Dendritic cell treated with granulocyte-macrophage colony-stimulating factor and Interleukin-4, amounts not matched to agents 40 ng/mL and 50 ng/mL, for 4 days (primary cell): ENCODE measurements at regions not wholly inside any gene's neighbourhood (a gene's known extent, or its start where the extent isn't known, plus 50 kb on each side); places are given as distances from the start of the nearest gene placed in this dataset.

ENCODE experiments used
- H3K27ac Mint-ChIP-seq: one replicate; pipeline ENCODE4 v1.8.0; 2022; ENCODE audit warnings: mild to moderate bottlenecking, mixed read lengths
- H3K27me3 Mint-ChIP-seq: one replicate; pipeline ENCODE4 v1.8.0; 2022; ENCODE audit warnings: mild to moderate bottlenecking, mixed read lengths
- H3K36me3 Mint-ChIP-seq: one replicate; pipeline ENCODE4 v1.8.0; 2022; ENCODE audit warnings: low read depth, mixed read lengths
- H3K4me1 Mint-ChIP-seq: one replicate; pipeline ENCODE4 v1.8.0; 2022; ENCODE audit warnings: low read depth, mixed read lengths
- H3K4me3 Mint-ChIP-seq: one replicate; pipeline ENCODE4 v1.8.0; 2022; ENCODE audit warnings: mild to moderate bottlenecking, moderate library complexity, mixed read lengths
- H3K9me3 Mint-ChIP-seq: one replicate; pipeline ENCODE4 v1.8.0; 2022; ENCODE audit warnings: mixed read lengths
- intact Hi-C: fragments of 100-400 bp; cut with micrococcal nuclease; formaldehyde crosslinking; loops from one replicate; pipeline ENCODE4 v1.15.0; 2022

- Mint-ChIP-seq H3K27me3 (no peaks in the 10 kb centered on the region), H3K36me3 (no peaks in the 10 kb centered on the region), H3K4me3 (no peak overlapping the region), H3K9me3 (no peaks in the 10 kb centered on the region), H3K4me1 (peaks cover 30% of the 10 kb centered on the region), H3K27ac (no peak overlapping the region)
- intact Hi-C loops = no loop called here
These were observed 62.5 kb upstream of the HIF1A start for GRCh38 chr14:61632807-61633206.

GRCh38 chr14:61636291-61636690 is 59.0 kb upstream of the HIF1A start:
- Mint-ChIP-seq H3K4me1 (peaks cover 29% of the 10 kb centered on the region), H3K36me3 (no peaks in the 10 kb centered on the region), H3K4me3 (no peak overlapping the region), H3K9me3 (no peaks in the 10 kb centered on the region), H3K27ac (peak overlapping the region; percentile 82), H3K27me3 (no peaks in the 10 kb centered on the region)
- intact Hi-C loops = loop anchor here (2.0 kb wide), 1 partner anchor 59 kb away; the partner anchor contains the start of gene HIF1A

DNA sequence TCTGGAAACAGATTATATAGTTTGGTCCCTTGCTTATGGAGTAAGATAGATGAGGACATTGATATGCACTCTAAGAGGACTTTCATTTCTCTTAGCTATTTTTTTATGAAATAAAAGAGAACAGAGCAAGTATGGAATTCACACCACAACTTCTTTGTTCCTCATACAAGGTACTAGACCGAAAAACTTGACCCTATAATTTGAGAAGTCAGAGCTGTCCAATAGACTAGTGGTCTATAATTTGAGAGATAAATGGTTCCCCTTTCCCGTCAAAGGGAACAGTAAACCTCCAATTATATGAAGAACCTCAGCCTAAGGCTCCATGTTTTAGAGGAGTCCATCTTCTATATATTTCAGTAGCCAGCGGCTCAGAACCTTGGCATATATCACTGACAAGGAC is 58.5 kb upstream of the HIF1A start:
- intact Hi-C loops = loop anchor here (2.0 kb wide), 1 partner anchor 58 kb away; the partner anchor contains the start of gene HIF1A

DNA sequence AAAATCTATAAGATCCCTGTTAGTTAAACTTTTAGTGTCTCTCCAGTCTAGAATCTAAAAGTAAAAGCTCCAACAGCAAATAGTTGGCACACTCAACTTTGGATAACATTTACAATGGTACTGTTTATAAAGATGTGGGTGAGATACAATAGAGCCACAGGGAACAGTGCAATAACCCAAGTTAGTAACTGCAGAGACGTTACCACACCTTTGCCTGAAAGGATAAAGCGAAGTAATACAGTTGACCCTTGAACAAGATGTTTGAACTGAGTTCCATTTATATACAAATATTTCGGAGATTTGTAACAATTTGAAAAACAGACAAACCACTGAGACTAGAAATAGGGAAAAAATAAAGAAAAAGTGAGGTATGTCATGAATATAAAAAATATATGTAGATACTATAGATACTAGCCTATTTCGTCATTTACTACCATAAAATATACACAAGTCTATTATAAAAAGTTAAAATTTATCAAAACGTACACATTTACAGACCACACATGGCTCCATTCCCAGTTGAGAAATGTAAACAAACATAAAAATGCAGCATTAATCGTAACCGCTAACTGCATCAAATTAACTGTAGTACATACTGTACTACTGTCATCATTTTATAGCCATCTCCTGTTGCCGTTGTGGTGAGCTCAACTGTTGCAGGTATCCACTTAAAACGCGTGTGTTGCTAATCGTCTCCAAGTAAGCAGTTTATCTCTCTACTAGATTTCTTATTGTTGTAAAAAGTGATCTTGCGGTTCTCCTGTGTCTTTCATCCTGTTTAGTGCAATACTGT is 56.5 kb upstream of the HIF1A start:
- H3K9me3 Mint-ChIP-seq = no peaks in the 10 kb centered on the region
- no peaks in the 10 kb centered on the region for H3K36me3 Mint-ChIP-seq
- intact Hi-C loops = no loop called here

More for the DNA sequence above, 58.5 kb upstream of the HIF1A start:
- no peaks in the 10 kb centered on the region for H3K27me3 Mint-ChIP-seq
- H3K36me3 Mint-ChIP-seq = no peaks in the 10 kb centered on the region
- peak overlapping the region; percentile 82 for H3K27ac Mint-ChIP-seq
- no peaks in the 10 kb centered on the region for H3K9me3 Mint-ChIP-seq
- no peak overlapping the region for H3K4me3 Mint-ChIP-seq
- peaks cover 29% of the 10 kb centered on the region for H3K4me1 Mint-ChIP-seq

GRCh38 chr14:61640158-61641136 is 54.9 kb upstream of the HIF1A start:
- no peaks in the 10 kb centered on the region for H3K9me3 Mint-ChIP-seq
- intact Hi-C loops = no loop called here
- H3K4me1 Mint-ChIP-seq = peaks cover 40% of the 10 kb centered on the region
- no peaks in the 10 kb centered on the region for H3K36me3 Mint-ChIP-seq
- H3K4me3 Mint-ChIP-seq = no peak overlapping the region
- H3K27me3 Mint-ChIP-seq = no peaks in the 10 kb centered on the region
- no peak overlapping the region for H3K27ac Mint-ChIP-seq

More for the DNA sequence above, 56.5 kb upstream of the HIF1A start:
- Mint-ChIP-seq H3K27ac (no peak overlapping the region), H3K4me3 (no peak overlapping the region), H3K27me3 (no peaks in the 10 kb centered on the region), H3K4me1 (peaks cover 35% of the 10 kb centered on the region)

DNA sequence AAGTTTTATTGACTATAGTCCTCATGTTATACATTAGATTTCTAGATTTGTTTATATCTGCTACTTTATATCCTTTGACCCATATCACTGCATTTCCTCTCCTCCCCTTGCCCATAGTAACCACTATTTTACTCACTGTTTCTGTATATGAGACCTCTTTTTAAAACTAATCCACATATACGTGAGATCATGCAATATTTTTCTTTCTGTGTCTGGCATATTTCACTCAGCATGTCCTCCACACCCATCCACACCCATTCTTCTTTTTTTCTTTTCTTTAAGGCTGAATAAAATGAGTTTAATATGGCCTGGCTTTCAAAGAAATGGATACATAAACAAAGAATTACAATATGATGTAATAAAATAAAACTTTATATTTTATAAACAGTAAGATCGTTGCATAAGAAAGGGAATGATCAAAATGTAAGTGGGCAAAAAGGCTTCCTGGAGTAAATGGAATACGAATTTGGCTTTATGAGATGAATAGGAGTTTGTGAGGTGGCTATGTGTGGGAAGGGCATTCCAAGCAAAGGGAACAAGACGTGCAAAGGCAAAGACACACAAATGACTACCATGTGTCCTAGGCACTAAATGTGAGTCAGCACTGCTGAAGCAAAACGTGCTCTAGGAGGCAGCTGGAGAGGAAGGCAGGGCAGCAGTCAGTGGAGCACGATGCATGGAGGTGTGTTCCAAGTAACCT is 53.2 kb upstream of the HIF1A start:
- H3K36me3 Mint-ChIP-seq = no peaks in the 10 kb centered on the region
- H3K27ac Mint-ChIP-seq = no peak overlapping the region
- peaks cover 27% of the 10 kb centered on the region for H3K4me1 Mint-ChIP-seq
- no peaks in the 10 kb centered on the region for H3K9me3 Mint-ChIP-seq
- H3K4me3 Mint-ChIP-seq = no peak overlapping the region
- no peaks in the 10 kb centered on the region for H3K27me3 Mint-ChIP-seq
- intact Hi-C loops = no loop called here

DNA sequence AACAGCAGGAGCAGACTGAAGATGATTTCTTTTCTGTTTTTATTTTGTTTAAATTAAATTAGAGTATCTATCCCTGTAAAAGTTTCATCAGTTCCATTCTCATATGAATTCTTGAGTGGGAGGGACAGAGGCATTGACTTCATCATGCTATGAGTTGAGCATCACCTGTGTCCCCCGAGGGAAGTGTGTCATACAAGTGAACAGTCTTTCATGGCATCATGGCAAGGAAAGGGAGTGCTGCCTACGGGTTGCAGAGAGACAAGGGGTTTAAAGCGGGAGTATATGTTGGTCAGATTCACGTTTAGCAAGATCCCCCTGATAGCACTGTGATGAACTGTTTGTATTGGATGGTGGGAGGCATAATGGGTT is 52.7 kb upstream of the HIF1A start:
- Mint-ChIP-seq H3K4me3 (no peak overlapping the region), H3K4me1 (peaks cover 22% of the 10 kb centered on the region), H3K9me3 (no peaks in the 10 kb centered on the region), H3K27ac (no peak overlapping the region), H3K27me3 (no peaks in the 10 kb centered on the region), H3K36me3 (no peaks in the 10 kb centered on the region)
- intact Hi-C loops = no loop called here

DNA sequence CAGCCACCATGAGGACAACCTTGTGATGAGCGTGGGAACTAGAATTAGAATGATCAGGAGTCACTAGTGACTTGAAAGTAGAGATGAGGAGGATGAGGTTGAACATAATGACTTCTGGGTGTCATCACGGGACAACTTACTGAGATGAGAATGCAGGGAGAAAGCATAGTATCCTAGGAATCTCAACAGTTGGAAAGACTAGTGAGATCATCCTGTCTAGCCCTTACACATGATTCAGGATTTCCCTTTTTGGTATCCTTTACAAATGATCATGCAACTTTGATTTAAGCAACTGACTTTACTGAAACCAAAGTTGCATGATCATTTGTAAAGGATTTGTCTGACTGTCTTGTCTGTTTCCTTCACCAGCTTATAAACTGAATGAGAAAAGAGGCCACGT is 51.8 kb upstream of the HIF1A start:
- intact Hi-C loops = no loop called here
- peaks cover 23% of the 10 kb centered on the region for H3K4me1 Mint-ChIP-seq
- no peak overlapping the region for H3K4me3 Mint-ChIP-seq
- H3K9me3 Mint-ChIP-seq = no peaks in the 10 kb centered on the region
- H3K27ac Mint-ChIP-seq = no peak overlapping the region
- no peaks in the 10 kb centered on the region for H3K36me3 Mint-ChIP-seq
- no peaks in the 10 kb centered on the region for H3K27me3 Mint-ChIP-seq

DNA sequence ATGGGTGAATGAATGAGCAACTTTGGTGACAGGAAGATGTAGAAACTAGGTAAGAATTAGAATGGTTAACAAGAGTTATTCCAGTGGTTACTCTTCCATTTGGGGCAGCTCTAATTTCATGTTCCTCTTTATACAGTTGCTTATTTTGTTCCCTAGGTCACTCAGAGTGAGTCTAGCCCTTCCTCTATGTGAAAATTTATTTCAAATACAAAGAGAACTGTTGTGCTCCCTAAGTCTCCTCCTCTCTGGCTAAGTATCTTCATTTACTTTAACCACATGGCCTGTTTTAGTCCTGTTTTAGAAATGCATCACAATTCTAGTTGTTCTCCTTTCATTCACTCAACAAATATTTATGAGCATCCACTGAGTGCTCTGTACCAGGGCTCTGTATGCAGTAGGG is 51.1 kb upstream of the HIF1A start:
- Mint-ChIP-seq H3K4me3 (no peak overlapping the region), H3K9me3 (no peaks in the 10 kb centered on the region), H3K27me3 (no peaks in the 10 kb centered on the region), H3K27ac (no peak overlapping the region), H3K4me1 (peaks cover 24% of the 10 kb centered on the region), H3K36me3 (no peaks in the 10 kb centered on the region)
- intact Hi-C loops = no loop called here

DNA sequence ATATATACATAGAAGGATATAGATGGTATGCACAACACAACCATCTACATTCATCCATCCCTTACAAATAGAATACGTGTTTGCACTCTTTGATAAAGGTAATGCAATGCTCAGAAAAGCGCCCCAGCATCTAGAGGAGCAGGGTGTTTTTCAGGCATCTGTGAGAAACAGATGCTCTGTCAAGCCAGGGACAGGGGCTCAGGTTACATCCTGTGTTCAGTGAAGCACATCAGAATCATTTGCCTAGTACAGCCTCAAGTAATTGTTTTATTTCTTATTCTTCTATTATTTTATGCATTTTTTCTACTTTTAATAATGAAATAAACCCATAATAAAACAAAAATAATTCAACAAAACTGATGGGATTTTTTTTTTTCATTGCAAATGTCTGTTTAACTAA is 50.5 kb upstream of the HIF1A start:
- Mint-ChIP-seq H3K36me3 (no peaks in the 10 kb centered on the region), H3K4me1 (peaks cover 24% of the 10 kb centered on the region), H3K4me3 (no peak overlapping the region), H3K27ac (no peak overlapping the region), H3K9me3 (no peaks in the 10 kb centered on the region), H3K27me3 (no peaks in the 10 kb centered on the region)
- intact Hi-C loops = no loop called here

- H3K9me3 Mint-ChIP-seq = no peaks in the 10 kb centered on the region
- H3K4me1 Mint-ChIP-seq = peaks cover 24% of the 10 kb centered on the region
- no peak overlapping the region for H3K4me3 Mint-ChIP-seq
- H3K36me3 Mint-ChIP-seq = no peaks in the 10 kb centered on the region
- intact Hi-C loops = no loop called here
- no peak overlapping the region for H3K27ac Mint-ChIP-seq
- no peaks in the 10 kb centered on the region for H3K27me3 Mint-ChIP-seq
These were observed 50.1 kb upstream of the HIF1A start for GRCh38 chr14:61645247-61645646.
